Transverse colon (tissue), 4 donors: ENCODE measurements at regions not wholly inside any gene's neighbourhood (a gene's known extent, or its start where the extent isn't known, plus 50 kb on each side); places are given as distances from the start of the nearest gene placed in this dataset.

ENCODE experiments used
- EP300 ChIP-seq: sonication (generic); formaldehyde crosslinking; IDR thresholded peaks from one replicate; pipeline ENCODE4 v1.6.1; 2017; ENCODE audit warnings: antibody characterized with exemption, low read depth
- POLR2AphosphoS5 ChIP-seq, 3 donors: sonication (generic); formaldehyde crosslinking; IDR thresholded peaks; one replicate each; pipeline ENCODE4 v1.6.1; 2016; ENCODE audit warnings: antibody characterized with exemption in 3 of 3
- TF ChIP-seq, protein P1 (sequence below), 5 experiments: fragments of 200-600 bp in 3 of 5; fragments of 450-650 bp in 2 of 5; sonication (generic) in 3 of 5; IDR thresholded peaks; 1 replicate in 2 of 5; 2 replicates in 3 of 5; pipeline ENCODE4 v1.5.1; 2016 to 2017; ENCODE audit warnings: antibody characterized with exemption in 5 of 5, inconsistent platforms in 3 of 5, mild to moderate bottlenecking in 2 of 5, moderate library complexity in 1 of 5

DNA sequence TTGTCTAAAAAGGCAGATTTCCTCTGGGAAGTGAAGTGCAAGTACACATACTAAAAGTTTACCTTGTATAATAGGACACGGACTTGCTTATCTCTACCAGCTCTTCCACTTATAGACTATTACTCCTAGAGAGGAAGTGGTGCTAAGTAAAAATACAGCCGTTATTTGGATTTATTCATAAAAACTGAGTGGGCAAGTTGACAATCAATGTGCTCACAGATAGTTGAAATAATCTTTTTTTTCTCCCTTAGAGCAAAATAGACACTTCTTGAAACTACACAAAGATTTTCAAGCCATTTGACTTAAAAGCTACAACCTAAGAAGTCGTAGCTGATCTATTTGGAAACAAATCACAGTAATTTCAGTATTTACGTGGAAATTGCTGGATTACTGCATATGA, 2584.7 kb upstream of the PCDH20 start:
- TF ChIP-seq, protein P1, sequence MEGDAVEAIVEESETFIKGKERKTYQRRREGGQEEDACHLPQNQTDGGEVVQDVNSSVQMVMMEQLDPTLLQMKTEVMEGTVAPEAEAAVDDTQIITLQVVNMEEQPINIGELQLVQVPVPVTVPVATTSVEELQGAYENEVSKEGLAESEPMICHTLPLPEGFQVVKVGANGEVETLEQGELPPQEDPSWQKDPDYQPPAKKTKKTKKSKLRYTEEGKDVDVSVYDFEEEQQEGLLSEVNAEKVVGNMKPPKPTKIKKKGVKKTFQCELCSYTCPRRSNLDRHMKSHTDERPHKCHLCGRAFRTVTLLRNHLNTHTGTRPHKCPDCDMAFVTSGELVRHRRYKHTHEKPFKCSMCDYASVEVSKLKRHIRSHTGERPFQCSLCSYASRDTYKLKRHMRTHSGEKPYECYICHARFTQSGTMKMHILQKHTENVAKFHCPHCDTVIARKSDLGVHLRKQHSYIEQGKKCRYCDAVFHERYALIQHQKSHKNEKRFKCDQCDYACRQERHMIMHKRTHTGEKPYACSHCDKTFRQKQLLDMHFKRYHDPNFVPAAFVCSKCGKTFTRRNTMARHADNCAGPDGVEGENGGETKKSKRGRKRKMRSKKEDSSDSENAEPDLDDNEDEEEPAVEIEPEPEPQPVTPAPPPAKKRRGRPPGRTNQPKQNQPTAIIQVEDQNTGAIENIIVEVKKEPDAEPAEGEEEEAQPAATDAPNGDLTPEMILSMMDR (IDR thresholded peaks at IDR 0.05): no peak
- TF ChIP-seq EP300 (no peak), POLR2AphosphoS5 (IDR thresholded peaks at IDR 0.05) (no peak)
